ENCODE measurements at regions not wholly inside any gene's neighbourhood (a gene's known extent, or its start where the extent isn't known, plus 50 kb on each side); places are given as distances from the start of the nearest gene placed in this dataset.
A peak's percentile ranks its signal among the peaks of the same experiment; 100 is the strongest.

DNA sequence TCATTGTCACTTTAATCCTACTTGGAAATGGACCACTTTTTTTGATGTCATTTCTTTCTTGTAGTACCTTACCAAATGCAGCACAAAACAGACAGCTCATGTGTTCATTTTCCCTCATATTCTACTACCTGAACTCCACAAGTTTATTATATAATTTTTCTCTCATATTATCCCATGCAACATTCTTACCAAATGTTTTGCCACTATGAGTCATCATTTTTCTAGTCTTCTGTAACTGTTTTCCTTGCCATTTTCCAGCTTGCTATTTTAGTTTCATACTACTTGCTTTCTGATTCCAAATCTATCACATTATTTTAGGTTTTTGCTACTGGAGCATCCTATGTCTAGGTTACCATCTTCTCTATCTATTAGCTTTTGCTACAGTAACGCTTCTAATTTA is 332.7 kb downstream of the ZFHX3 start:
- peak; percentile 23 to 45 for DNase-seq (ENCODE audit: low read depth in 2 of 2)
- H3K4me3 ChIP-seq (replicated peaks in 1 of 2; ENCODE audit: low read depth in 2 of 2, low read length in 2 of 2): no peak overlapping the region
- TF ChIP-seq CTCF (IDR thresholded peaks at IDR 0.05; ENCODE audit: low read depth, low read length): no peak

- TF ChIP-seq CTCF (IDR thresholded peaks at IDR 0.05; ENCODE audit: low read depth, low read length): no peak
- DNase-seq (ENCODE audit: low read depth in 2 of 2): no peak
- H3K4me3 ChIP-seq (replicated peaks in 1 of 2; ENCODE audit: low read depth in 2 of 2, low read length in 2 of 2): no peak overlapping the region
Observed at GRCh38 chr16:72711823-72712222, 336.1 kb downstream of the ZFHX3 start.

DNA sequence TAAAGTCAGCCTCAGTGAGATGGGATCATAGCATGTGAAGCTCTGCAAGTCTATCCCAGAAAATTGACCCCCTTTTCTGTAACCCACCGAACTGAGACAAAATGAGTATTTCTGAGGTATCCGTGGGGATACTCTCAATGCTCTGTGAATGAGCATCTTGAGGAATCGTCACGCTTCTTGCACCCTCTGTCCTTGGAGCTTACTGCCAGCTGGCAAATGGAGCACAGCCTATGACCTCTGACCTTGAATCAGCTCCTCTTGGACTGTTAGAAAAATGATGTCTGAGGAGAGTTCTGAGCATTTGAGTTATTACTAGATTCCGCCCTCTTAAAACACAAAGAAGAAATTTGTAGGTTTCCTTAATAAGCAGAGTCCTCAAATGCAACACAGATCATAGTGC is 342.1 kb downstream of the ZFHX3 start:
- no peak for TF ChIP-seq CTCF (IDR thresholded peaks at IDR 0.05; ENCODE audit: low read depth, low read length)
- DNase-seq (ENCODE audit: low read depth in 2 of 2): no peak
- no peak overlapping the region for H3K4me3 ChIP-seq (replicated peaks in 1 of 2; ENCODE audit: low read depth in 2 of 2, low read length in 2 of 2)

DNA sequence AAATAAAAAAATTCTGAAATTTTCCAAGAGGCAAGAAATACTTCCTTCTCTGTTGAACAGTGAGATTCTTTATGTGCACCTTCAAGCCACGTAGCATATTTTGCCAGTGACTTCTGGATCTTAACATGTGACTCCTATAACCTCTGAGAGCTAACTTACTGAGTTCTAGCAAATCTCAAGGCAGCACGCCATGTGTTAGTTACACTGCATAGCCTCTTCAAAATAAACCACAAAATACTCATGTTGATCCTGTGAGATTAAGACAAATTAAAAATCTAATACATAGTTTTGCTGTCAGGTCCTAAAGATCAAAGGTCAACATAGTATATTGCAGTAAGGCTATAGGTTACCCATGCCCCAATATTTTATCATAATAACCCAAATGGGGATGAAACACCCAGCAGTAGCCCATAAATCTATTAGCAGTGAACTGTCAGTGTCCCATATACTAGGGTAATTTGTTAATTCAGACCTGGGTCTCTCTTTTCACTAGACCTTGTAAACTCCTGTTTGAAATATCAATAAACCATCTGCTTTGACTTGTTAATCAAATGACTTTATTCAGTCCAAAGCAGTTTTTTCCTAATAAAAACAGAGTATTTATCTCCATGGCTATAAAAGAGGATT is 343.1 kb downstream of the ZFHX3 start:
- TF ChIP-seq CTCF (IDR thresholded peaks at IDR 0.05; ENCODE audit: low read depth, low read length): no peak
- no peak for DNase-seq (ENCODE audit: low read depth in 2 of 2)
- H3K4me3 ChIP-seq (replicated peaks in 1 of 2; ENCODE audit: low read depth in 2 of 2, low read length in 2 of 2): no peak overlapping the region

- TF ChIP-seq CTCF (IDR thresholded peaks at IDR 0.05; ENCODE audit: low read depth, low read length): no peak
- DNase-seq (ENCODE audit: low read depth in 2 of 2): peak; percentile 12 to 37
- no peak overlapping the region for H3K4me3 ChIP-seq (replicated peaks in 1 of 2; ENCODE audit: low read depth in 2 of 2, low read length in 2 of 2)
Observed at GRCh38 chr16:72689851-72690250, 358.1 kb downstream of the ZFHX3 start.

DNA sequence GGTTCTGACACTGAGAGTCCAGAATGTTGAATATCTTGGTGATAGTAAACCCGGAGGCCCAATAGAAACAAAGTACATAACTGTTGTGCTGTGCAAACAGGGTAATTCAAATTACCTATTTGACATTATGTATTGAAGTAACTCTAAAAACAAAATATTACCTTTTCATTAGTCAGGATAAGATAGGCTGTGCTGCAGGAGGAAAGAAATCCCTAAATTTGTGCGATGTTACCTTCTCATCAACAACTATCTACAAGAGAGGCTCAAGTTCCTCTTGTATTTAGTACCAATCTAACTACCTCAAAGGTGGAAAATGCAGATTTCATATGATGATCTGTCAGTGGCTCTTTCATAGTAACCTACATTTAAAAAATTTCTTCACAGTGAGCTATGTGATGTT is 367.2 kb downstream of the ZFHX3 start:
- no peak for TF ChIP-seq CTCF (IDR thresholded peaks at IDR 0.05; ENCODE audit: low read depth, low read length)
- no peak for DNase-seq (ENCODE audit: low read depth in 2 of 2)

GRCh38 chr16:72679856-72680255 is 368.1 kb downstream of the ZFHX3 start:
- DNase-seq (ENCODE audit: low read depth in 2 of 2): no peak
- no peak for TF ChIP-seq CTCF (IDR thresholded peaks at IDR 0.05; ENCODE audit: low read depth, low read length)

More for the DNA sequence above, 367.2 kb downstream of the ZFHX3 start:
- H3K4me3 ChIP-seq (replicated peaks in 1 of 2; ENCODE audit: low read depth in 2 of 2, low read length in 2 of 2): no peak overlapping the region

More at GRCh38 chr16:72679856-72680255, 368.1 kb downstream of the ZFHX3 start:
- H3K4me3 ChIP-seq (replicated peaks in 1 of 2; ENCODE audit: low read depth in 2 of 2, low read length in 2 of 2): no peak overlapping the region

Measured in cardiac fibroblast (primary cell).